ENCODE measurements at regions not wholly inside any gene's neighbourhood (a gene's known extent, or its start where the extent isn't known, plus 50 kb on each side); places are given as distances from the start of the nearest gene placed in this dataset.

GRCh38 chr12:19681007-19681406 is 241.7 kb downstream of the AEBP2 start:
- Histone ChIP-seq H3K4me1 (no peaks in the 10 kb centered on the region), H3K27ac (no peak overlapping the region), H3K4me3 (no peak overlapping the region), H3K9ac (ENCODE audit: low read depth in 2 of 2, low read length in 2 of 2) (no peak overlapping the region), H3K27me3 (no peaks in the 10 kb centered on the region), H3K9me3 (no peaks in the 10 kb centered on the region), H3K36me3 (no peaks in the 10 kb centered on the region)
- no peak for DNase-seq
- intact Hi-C loops (cut with DNase I), result no loop called here
- TF ChIP-seq, protein P1, sequence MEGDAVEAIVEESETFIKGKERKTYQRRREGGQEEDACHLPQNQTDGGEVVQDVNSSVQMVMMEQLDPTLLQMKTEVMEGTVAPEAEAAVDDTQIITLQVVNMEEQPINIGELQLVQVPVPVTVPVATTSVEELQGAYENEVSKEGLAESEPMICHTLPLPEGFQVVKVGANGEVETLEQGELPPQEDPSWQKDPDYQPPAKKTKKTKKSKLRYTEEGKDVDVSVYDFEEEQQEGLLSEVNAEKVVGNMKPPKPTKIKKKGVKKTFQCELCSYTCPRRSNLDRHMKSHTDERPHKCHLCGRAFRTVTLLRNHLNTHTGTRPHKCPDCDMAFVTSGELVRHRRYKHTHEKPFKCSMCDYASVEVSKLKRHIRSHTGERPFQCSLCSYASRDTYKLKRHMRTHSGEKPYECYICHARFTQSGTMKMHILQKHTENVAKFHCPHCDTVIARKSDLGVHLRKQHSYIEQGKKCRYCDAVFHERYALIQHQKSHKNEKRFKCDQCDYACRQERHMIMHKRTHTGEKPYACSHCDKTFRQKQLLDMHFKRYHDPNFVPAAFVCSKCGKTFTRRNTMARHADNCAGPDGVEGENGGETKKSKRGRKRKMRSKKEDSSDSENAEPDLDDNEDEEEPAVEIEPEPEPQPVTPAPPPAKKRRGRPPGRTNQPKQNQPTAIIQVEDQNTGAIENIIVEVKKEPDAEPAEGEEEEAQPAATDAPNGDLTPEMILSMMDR (IDR thresholded peaks at IDR 0.05), result no peak

GRCh38 chr12:19683178-19683927 is 244.1 kb downstream of the AEBP2 start:
- H3K27ac ChIP-seq, result no peak overlapping the region

GRCh38 chr12:19687371-19687770 is 248.1 kb downstream of the AEBP2 start:
- no peaks in the 10 kb centered on the region for H3K27me3 ChIP-seq
- H3K9ac ChIP-seq (ENCODE audit: low read depth in 2 of 2, low read length in 2 of 2), result no peak overlapping the region
- no peak for DNase-seq
- TF ChIP-seq, protein P1 (IDR thresholded peaks at IDR 0.05), result no peak
- no peaks in the 10 kb centered on the region for H3K9me3 ChIP-seq
- no peaks in the 10 kb centered on the region for H3K36me3 ChIP-seq
- no peak overlapping the region for H3K4me3 ChIP-seq
- no peaks in the 10 kb centered on the region for H3K4me1 ChIP-seq
- intact Hi-C loops (cut with DNase I), result no loop called here
- H3K27ac ChIP-seq, result no peak overlapping the region

More at GRCh38 chr12:19683178-19683927, 244.1 kb downstream of the AEBP2 start:
- no peaks in the 10 kb centered on the region for H3K27me3 ChIP-seq
- DNase-seq, result no peak
- TF ChIP-seq, protein P1 (IDR thresholded peaks at IDR 0.05), result no peak
- H3K9me3 ChIP-seq, result no peaks in the 10 kb centered on the region
- intact Hi-C loops (cut with DNase I), result no loop called here
- H3K4me3 ChIP-seq, result no peak overlapping the region
- H3K36me3 ChIP-seq, result no peaks in the 10 kb centered on the region
- H3K4me1 ChIP-seq, result no peaks in the 10 kb centered on the region
- no peak overlapping the region for H3K9ac ChIP-seq (ENCODE audit: low read depth in 2 of 2, low read length in 2 of 2)

DNA sequence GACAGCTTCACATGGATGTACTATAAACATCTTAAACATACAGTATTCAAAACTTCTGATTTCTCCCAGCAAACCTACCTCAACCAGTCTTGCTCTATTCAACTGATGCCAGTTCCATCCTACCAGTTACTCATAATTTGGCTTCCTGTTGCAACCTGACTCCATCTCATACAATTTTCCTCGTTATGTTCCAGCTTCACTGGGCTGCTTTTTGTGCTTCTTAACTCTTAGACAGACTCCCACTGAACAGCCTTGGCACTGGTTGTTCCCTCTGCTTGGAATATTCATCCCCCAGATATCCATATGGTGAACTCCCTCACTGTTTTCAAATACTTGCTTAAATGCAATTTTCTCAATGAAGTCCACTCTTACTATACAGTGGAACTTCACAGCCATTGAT is 249.2 kb downstream of the AEBP2 start:
- Histone ChIP-seq H3K9ac (ENCODE audit: low read depth in 2 of 2, low read length in 2 of 2) (no peak overlapping the region), H3K4me3 (no peak overlapping the region), H3K27ac (no peak overlapping the region), H3K27me3 (no peaks in the 10 kb centered on the region), H3K4me1 (no peaks in the 10 kb centered on the region), H3K36me3 (no peaks in the 10 kb centered on the region), H3K9me3 (no peaks in the 10 kb centered on the region)
- TF ChIP-seq, protein P1 (IDR thresholded peaks at IDR 0.05), result no peak
- DNase-seq, result no peak
- intact Hi-C loops (cut with DNase I), result no loop called here

GRCh38 chr12:19689226-19689625 is 249.9 kb downstream of the AEBP2 start:
- Histone ChIP-seq H3K36me3 (no peaks in the 10 kb centered on the region), H3K4me3 (no peak overlapping the region), H3K27me3 (no peaks in the 10 kb centered on the region), H3K27ac (no peak overlapping the region), H3K9ac (ENCODE audit: low read depth in 2 of 2, low read length in 2 of 2) (no peak overlapping the region), H3K9me3 (no peaks in the 10 kb centered on the region), H3K4me1 (no peaks in the 10 kb centered on the region)
- TF ChIP-seq, protein P1 (IDR thresholded peaks at IDR 0.05), result no peak
- DNase-seq, result no peak
- intact Hi-C loops (cut with DNase I), result no loop called here

Data from colonic mucosa (tissue), 4 donors.